ENCODE measurements at regions not wholly inside any gene's neighbourhood (a gene's known extent, or its start where the extent isn't known, plus 50 kb on each side); places are given as distances from the start of the nearest gene placed in this dataset.

DNA sequence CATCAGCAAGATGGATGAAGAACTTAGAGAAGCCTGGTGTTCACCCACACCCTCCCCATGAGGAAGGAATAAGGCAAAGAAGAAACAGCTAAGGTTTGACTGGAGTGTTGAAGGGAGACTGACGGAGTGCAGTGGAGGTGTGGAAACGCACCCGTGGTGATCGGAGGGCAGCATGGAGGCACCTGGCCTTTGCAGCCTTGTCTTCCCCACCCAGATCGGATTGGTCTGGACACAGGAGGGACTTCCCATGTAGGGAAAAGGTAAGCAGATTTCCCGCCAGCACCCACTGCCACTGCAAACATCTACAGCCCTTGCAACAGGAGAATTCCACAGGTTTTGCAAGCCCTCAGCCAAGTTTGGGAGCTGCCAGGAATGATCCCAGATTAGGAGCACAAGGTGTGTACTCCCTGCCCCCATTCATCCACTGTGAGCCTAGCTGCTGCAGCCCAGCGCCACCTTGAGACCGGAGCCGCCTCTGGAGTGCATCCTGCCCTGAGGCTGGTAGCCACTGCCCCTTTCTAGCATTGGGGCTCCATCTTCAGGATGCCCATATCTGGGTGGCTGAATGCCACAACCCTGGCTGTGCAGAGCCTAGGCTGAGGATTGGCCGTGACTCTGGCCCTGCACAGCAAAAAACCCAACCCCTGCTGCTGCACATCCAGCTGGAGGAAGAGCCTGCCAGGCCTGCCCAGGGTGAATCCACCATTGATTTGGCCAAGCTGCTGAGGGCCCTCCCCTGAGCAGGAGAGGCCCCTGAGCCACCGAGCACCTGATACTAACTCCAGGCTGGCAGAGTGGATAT is 411.1 kb downstream of the TMEM121 start:
- no peaks in the 10 kb centered on the region for H3K36me3 ChIP-seq (ENCODE audit: control insufficient read depth in 2 of 2, extremely low read depth in 1 of 2, insufficient read depth in 2 of 2, low read length in 2 of 2)
- CTCF ChIA-PET, result no interaction called here
- H3K4me3 ChIP-seq (replicated peaks in 1 of 3; ENCODE audit: insufficient read depth in 1 of 3, low read depth in 1 of 3, low read length in 3 of 3), result no peak overlapping the region
- peaks cover 4% of the 10 kb centered on the region for H3K9me3 ChIP-seq (replicated peaks; ENCODE audit: control insufficient read depth, insufficient read depth, low read length)
- no peak overlapping the region for H3K4me2 ChIP-seq (ENCODE audit: insufficient read depth, low read length)
- H3K9ac ChIP-seq (replicated peaks; ENCODE audit: extremely low read depth, insufficient read depth, low read length), result no peak overlapping the region
- FAIRE-seq (no peak), DNase-seq (ENCODE audit: low read depth, low spot score) (no peak)
- no peaks in the 10 kb centered on the region for H3K4me1 ChIP-seq (ENCODE audit: control insufficient read depth, extremely low read depth, insufficient read depth, low read length)
- TF ChIP-seq, protein P1, sequence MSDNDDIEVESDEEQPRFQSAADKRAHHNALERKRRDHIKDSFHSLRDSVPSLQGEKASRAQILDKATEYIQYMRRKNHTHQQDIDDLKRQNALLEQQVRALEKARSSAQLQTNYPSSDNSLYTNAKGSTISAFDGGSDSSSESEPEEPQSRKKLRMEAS (IDR thresholded peaks at IDR 0.05; ENCODE audit: insufficient read depth, insufficient read length), result no peak
- TF ChIP-seq JUN (IDR thresholded peaks at IDR 0.05; ENCODE audit: borderline replicate concordance, insufficient read depth, insufficient read length, low read depth) (no peak), EZH2 (IDR thresholded peaks at IDR 0.05; ENCODE audit: borderline replicate concordance, low read depth, low read length, severe bottlenecking) (no peak), GATA2 (IDR thresholded peaks at IDR 0.05; ENCODE audit: insufficient read depth, insufficient read length, low read depth, low read length) (no peak), POLR2A (IDR thresholded peaks at IDR 0.05; ENCODE audit: low read depth, low read length) (no peak), FOS (IDR thresholded peaks at IDR 0.05; ENCODE audit: borderline replicate concordance, insufficient read depth, low read length) (no peak), MYC (IDR thresholded peaks at IDR 0.05; ENCODE audit: low read depth, low read length) (no peak), POLR2AphosphoS5 (IDR thresholded peaks at IDR 0.05; ENCODE audit: insufficient read depth, low read depth, low read length) (no peak)
- TF ChIP-seq, protein P2, sequence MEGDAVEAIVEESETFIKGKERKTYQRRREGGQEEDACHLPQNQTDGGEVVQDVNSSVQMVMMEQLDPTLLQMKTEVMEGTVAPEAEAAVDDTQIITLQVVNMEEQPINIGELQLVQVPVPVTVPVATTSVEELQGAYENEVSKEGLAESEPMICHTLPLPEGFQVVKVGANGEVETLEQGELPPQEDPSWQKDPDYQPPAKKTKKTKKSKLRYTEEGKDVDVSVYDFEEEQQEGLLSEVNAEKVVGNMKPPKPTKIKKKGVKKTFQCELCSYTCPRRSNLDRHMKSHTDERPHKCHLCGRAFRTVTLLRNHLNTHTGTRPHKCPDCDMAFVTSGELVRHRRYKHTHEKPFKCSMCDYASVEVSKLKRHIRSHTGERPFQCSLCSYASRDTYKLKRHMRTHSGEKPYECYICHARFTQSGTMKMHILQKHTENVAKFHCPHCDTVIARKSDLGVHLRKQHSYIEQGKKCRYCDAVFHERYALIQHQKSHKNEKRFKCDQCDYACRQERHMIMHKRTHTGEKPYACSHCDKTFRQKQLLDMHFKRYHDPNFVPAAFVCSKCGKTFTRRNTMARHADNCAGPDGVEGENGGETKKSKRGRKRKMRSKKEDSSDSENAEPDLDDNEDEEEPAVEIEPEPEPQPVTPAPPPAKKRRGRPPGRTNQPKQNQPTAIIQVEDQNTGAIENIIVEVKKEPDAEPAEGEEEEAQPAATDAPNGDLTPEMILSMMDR (IDR thresholded peaks at IDR 0.05; ENCODE audit: extremely low read depth in 1 of 2, insufficient read depth in 1 of 2, low read depth in 1 of 2, low read length in 2 of 2), result no peak
- no peaks in the 10 kb centered on the region for H3K79me2 ChIP-seq (ENCODE audit: control insufficient read depth, insufficient read depth, low read length)
- no peaks in the 10 kb centered on the region for H3K27me3 ChIP-seq (ENCODE audit: control insufficient read depth in 2 of 2, insufficient read depth in 2 of 2, low read length in 2 of 2)
- intact Hi-C loops (cut with micrococcal nuclease) (no loop called here), dilution Hi-C loops (cut with MboI; ENCODE audit: extremely low pct_ligation_motif_present, low sequenced_read_pairs) (no loop called here)
- H3K27ac ChIP-seq (ENCODE audit: insufficient read depth, low read depth, low read length), result no peak overlapping the region
- H2AFZ ChIP-seq (ENCODE audit: low read depth, low read length), result no peak overlapping the region
- H3K9me1 ChIP-seq (replicated peaks; ENCODE audit: control insufficient read depth, extremely low read depth, insufficient read depth, low read length), result no peaks in the 10 kb centered on the region
- no TSS peak for BruUV-seq (replicated peaks)
- POLR2A ChIA-PET, result no interaction called here
- H4K20me1 ChIP-seq (replicated peaks; ENCODE audit: control insufficient read depth, extremely low read depth, insufficient read depth, low read length), result no peaks in the 10 kb centered on the region

All from endothelial cell of umbilical vein (primary cell).